NT2/D1 (cell line): ENCODE measurements at regions not wholly inside any gene's neighbourhood (a gene's known extent, or its start where the extent isn't known, plus 50 kb on each side); places are given as distances from the start of the nearest gene placed in this dataset.

Source experiments
- DNase-seq: peaks from one replicate; pipeline ENCODE4 v3.0.0-alpha.2; 2011; ENCODE audit warnings: low read depth, low spot score
- H3K27me3 ChIP-seq: 2 replicates; pipeline ENCODE4 v1.6.0; 2011; ENCODE audit warnings: mild to moderate bottlenecking; ENCODE audit not compliant: insufficient read length, insufficient read depth
- H3K36me3 ChIP-seq: 2 replicates; pipeline ENCODE4 v1.6.1; 2011; ENCODE audit warnings: mild to moderate bottlenecking, low read length, mixed read lengths; ENCODE audit not compliant: insufficient read depth, insufficient read length
- H3K4me1 ChIP-seq: 2 replicates; pipeline ENCODE4 v1.5.1; 2011; ENCODE audit not compliant: insufficient read depth, insufficient read length
- H3K4me3 ChIP-seq: 2 replicates; pipeline ENCODE4 v1.5.1; 2011; ENCODE audit warnings: low read depth; ENCODE audit not compliant: insufficient read length
- H3K9ac ChIP-seq: 2 replicates; pipeline ENCODE4 v1.6.0; 2011; ENCODE audit warnings: low read depth; ENCODE audit not compliant: insufficient read length
- H3K9me3 ChIP-seq: 2 replicates; pipeline ENCODE4 v1.5.1; 2011; ENCODE audit warnings: mild to moderate bottlenecking, low read length; ENCODE audit not compliant: insufficient read depth
- SUZ12 ChIP-seq: IDR thresholded peaks from 2 replicates; pipeline ENCODE4 v1.6.1; 2011; ENCODE audit not compliant: insufficient read length, insufficient read depth; ENCODE audit errors: extremely low read depth
- YY1 ChIP-seq: IDR thresholded peaks from 2 replicates; pipeline ENCODE4 v1.6.1; 2011; ENCODE audit not compliant: insufficient read length, insufficient read depth
- ZNF274 ChIP-seq: IDR thresholded peaks from 2 replicates; pipeline ENCODE4 v1.6.1; 2011; ENCODE audit warnings: mild to moderate bottlenecking, low read depth, low read length

GRCh38 chr6:95819461-95819860 is 196.3 kb upstream of the FUT9 start:
- TF ChIP-seq SUZ12: no peak
- no peak for TF ChIP-seq ZNF274
- no peak for TF ChIP-seq YY1
- no peaks in the 10 kb centered on the region for H3K9me3 ChIP-seq

GRCh38 chr6:95819939-95820338 is 195.8 kb upstream of the FUT9 start:
- Histone ChIP-seq H3K9ac (no peak overlapping the region), H3K36me3 (no peaks in the 10 kb centered on the region), H3K9me3 (no peaks in the 10 kb centered on the region), H3K27me3 (no peaks in the 10 kb centered on the region), H3K4me1 (no peaks in the 10 kb centered on the region), H3K4me3 (no peak overlapping the region)
- DNase-seq: no peak
- no peak for TF ChIP-seq YY1
- no peak for TF ChIP-seq SUZ12

More at GRCh38 chr6:95819461-95819860, 196.3 kb upstream of the FUT9 start:
- Histone ChIP-seq H3K27me3 (no peaks in the 10 kb centered on the region), H3K36me3 (no peaks in the 10 kb centered on the region), H3K9ac (no peak overlapping the region), H3K4me1 (no peaks in the 10 kb centered on the region), H3K4me3 (no peak overlapping the region)
- DNase-seq: no peak

DNA sequence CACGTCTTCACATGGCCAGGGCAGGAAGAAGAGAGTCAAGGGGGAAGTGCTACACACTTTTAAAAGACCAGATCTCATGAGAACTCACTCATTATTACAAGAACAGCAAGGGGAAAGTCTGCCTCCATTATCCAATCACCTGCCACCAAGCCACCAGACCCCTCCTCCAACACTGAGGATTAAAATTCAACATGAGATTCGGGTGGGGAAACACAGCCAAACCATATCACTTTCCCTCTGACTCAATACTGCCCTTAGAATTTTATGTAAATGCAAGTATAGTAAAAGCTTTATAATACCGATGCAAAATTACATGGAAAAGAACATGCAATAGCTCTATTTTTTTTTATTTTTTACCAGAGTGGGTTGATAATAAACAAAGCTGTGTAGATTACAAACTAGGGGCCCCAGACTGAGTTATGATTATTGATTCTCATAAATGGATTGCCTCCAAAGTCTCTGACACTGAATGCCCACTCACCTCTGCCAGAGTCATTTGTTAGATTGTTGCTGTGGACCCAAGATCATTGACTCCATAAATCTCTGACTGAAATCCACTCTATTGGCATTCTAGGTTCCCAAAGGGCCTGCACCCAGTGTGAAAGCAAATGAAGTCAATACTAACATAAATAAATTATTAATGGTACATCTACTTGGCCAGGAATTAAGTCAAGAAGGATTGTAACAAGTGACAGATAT is 184.8 kb upstream of the FUT9 start:
- Histone ChIP-seq H3K9me3 (no peaks in the 10 kb centered on the region), H3K27me3 (no peaks in the 10 kb centered on the region)
- TF ChIP-seq SUZ12 (no peak), ZNF274 (no peak), YY1 (no peak)

GRCh38 chr6:95837890-95838289 is 177.9 kb upstream of the FUT9 start:
- DNase-seq: no peak
- TF ChIP-seq YY1 (no peak), ZNF274 (no peak), SUZ12 (no peak)
- Histone ChIP-seq H3K9ac (no peak overlapping the region), H3K4me1 (no peaks in the 10 kb centered on the region), H3K4me3 (no peak overlapping the region), H3K9me3 (no peaks in the 10 kb centered on the region), H3K27me3 (no peaks in the 10 kb centered on the region), H3K36me3 (no peaks in the 10 kb centered on the region)

More for the DNA sequence above, 184.8 kb upstream of the FUT9 start:
- no peak for DNase-seq
- Histone ChIP-seq H3K4me3 (no peak overlapping the region), H3K9ac (no peak overlapping the region), H3K36me3 (no peaks in the 10 kb centered on the region), H3K4me1 (no peaks in the 10 kb centered on the region)

DNA sequence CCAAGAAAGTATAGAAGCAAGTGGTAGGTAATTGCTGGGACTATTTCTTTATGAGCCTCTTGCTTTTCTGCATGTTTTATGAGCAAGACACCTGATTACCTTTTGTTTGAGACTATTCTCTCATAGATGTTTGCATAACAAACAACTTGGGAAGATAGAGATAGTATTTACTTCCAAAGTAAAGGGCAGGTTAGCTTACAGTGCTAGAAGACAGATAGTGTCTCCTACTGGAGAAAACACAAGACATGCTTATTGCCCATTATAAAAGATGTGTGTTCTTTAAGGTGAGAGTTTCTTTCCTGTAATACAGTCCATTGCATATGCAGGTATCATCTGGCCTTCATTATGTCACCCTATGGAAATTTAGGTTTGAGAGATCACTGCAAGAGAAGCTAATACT is 174.2 kb upstream of the FUT9 start:
- H3K27me3 ChIP-seq: no peaks in the 10 kb centered on the region
- no peaks in the 10 kb centered on the region for H3K9me3 ChIP-seq
- H3K4me1 ChIP-seq: no peaks in the 10 kb centered on the region
- H3K4me3 ChIP-seq: no peak overlapping the region
- no peak for TF ChIP-seq SUZ12
- TF ChIP-seq YY1: no peak
- TF ChIP-seq ZNF274: no peak
- H3K36me3 ChIP-seq: no peaks in the 10 kb centered on the region
- DNase-seq: no peak
- H3K9ac ChIP-seq: no peak overlapping the region

GRCh38 chr6:95846652-95847051 is 169.1 kb upstream of the FUT9 start:
- H3K36me3 ChIP-seq: no peaks in the 10 kb centered on the region
- H3K4me1 ChIP-seq: no peaks in the 10 kb centered on the region
- H3K9ac ChIP-seq: no peak overlapping the region
- no peak overlapping the region for H3K4me3 ChIP-seq
- no peaks in the 10 kb centered on the region for H3K27me3 ChIP-seq
- no peak for DNase-seq
- TF ChIP-seq ZNF274 (no peak), YY1 (no peak), SUZ12 (no peak)
- no peaks in the 10 kb centered on the region for H3K9me3 ChIP-seq

GRCh38 chr6:95847061-95847460 is 168.7 kb upstream of the FUT9 start:
- Histone ChIP-seq H3K4me3 (no peak overlapping the region), H3K9ac (no peak overlapping the region), H3K36me3 (no peaks in the 10 kb centered on the region), H3K27me3 (no peaks in the 10 kb centered on the region), H3K9me3 (no peaks in the 10 kb centered on the region), H3K4me1 (no peaks in the 10 kb centered on the region)
- DNase-seq: no peak
- TF ChIP-seq SUZ12: no peak
- no peak for TF ChIP-seq ZNF274
- no peak for TF ChIP-seq YY1
